ENCODE measurements at regions not wholly inside any gene's neighbourhood (a gene's known extent, or its start where the extent isn't known, plus 50 kb on each side); places are given as distances from the start of the nearest gene placed in this dataset.

GRCh38 chr6:132907914-132908313 is 93.5 kb downstream of the RPS12 start:
- TF ChIP-seq CTCF (IDR thresholded peaks at IDR 0.05) (no peak), POLR2AphosphoS5 (IDR thresholded peaks at IDR 0.05) (no peak), POLR2A (IDR thresholded peaks at IDR 0.05) (no peak)
